IMR-90 (cell line): ENCODE measurements at regions not wholly inside any gene's neighbourhood (a gene's known extent, or its start where the extent isn't known, plus 50 kb on each side); places are given as distances from the start of the nearest gene placed in this dataset.

Experiments used
- ATAC-seq: fragments of 200-7000 bp; cut with Tn5 transposase; 2 replicates; pipeline ENCODE4 v1.9.1; 2020; ENCODE audit warnings: low read depth, mild to moderate bottlenecking, moderate library complexity
- BruUV-seq: library from RNA; stranded (reverse); fragments of 400-500 nt; replicated peaks from 2 replicates; lab custom pipeline; 2021; lab: Mats Ljungman, UMichigan
- CTCF ChIA-PET: fragments of 300-600 bp; formaldehyde crosslinking; extraction: SDS; loops from one replicate; lab custom pipeline; 2021; ENCODE audit warnings: antibody characterized with exemption; lab: Yijun Ruan, JAX
- POLR2A ChIA-PET: fragments of 300-600 bp; sonication (Branson Sonifier 250); formaldehyde crosslinking; loops from one replicate; lab custom pipeline; 2022; ENCODE audit warnings: antibody characterized with exemption; ENCODE audit not compliant: unreplicated experiment; lab: Charles Lee
- DNase-seq: peaks from one replicate; pipeline ENCODE4 v3.0.0; 2013
- H2AFZ ChIP-seq: replicated peaks from 2 replicates; pipeline ENCODE3; 2013; ENCODE audit warnings: low read length, mild to moderate bottlenecking; ENCODE audit not compliant: poor library complexity
- H2AK5ac ChIP-seq: 2 replicates; pipeline ENCODE4 v1.6.1; 2013; ENCODE audit warnings: low read depth, low read length, inconsistent platforms
- H2AK9ac ChIP-seq: replicated peaks from 2 replicates; pipeline ENCODE3; 2013; ENCODE audit warnings: mild to moderate bottlenecking, low read depth, low read length, moderate library complexity; ENCODE audit not compliant: poor library complexity
- H2BK120ac ChIP-seq: 2 replicates; pipeline ENCODE4 v1.6.1; 2013; ENCODE audit warnings: low read depth, low read length, inconsistent platforms
- H2BK15ac ChIP-seq: 3 replicates; pipeline ENCODE4 v1.6.1; 2013; ENCODE audit warnings: low read depth, low read length, inconsistent platforms
- H2BK20ac ChIP-seq: 2 replicates; pipeline ENCODE4 v1.6.1; 2013; ENCODE audit warnings: low read depth, mild to moderate bottlenecking, inconsistent platforms, low read length, moderate library complexity
- H2BK5ac ChIP-seq: 2 replicates; pipeline ENCODE4 v1.6.1; 2013; ENCODE audit warnings: mild to moderate bottlenecking, low read depth, low read length, inconsistent platforms; ENCODE audit not compliant: poor library complexity, severe bottlenecking
- H3K14ac ChIP-seq: replicated peaks from 2 replicates; pipeline ENCODE4 v1.6.1; 2013; ENCODE audit warnings: low read depth, low read length, inconsistent platforms
- H3K18ac ChIP-seq: 2 replicates; pipeline ENCODE4 v1.6.1; 2013; ENCODE audit warnings: low read depth, low read length, control low read depth
- H3K23ac ChIP-seq: 2 replicates; pipeline ENCODE4 v1.6.1; 2013; ENCODE audit warnings: low read depth, low read length, inconsistent platforms
- H3K27ac ChIP-seq: 2 replicates; pipeline ENCODE4 v1.5.1; 2013; ENCODE audit warnings: mild to moderate bottlenecking, control low read depth, low read length; ENCODE audit not compliant: insufficient read depth
- H3K27me3 ChIP-seq: 2 replicates; pipeline ENCODE4 v1.6.1; 2013; ENCODE audit warnings: low read length; ENCODE audit not compliant: control insufficient read depth, insufficient read depth
- H3K36me3 ChIP-seq: 2 replicates; pipeline ENCODE4 v1.6.1; 2013; ENCODE audit warnings: low read length, mixed read lengths; ENCODE audit not compliant: control insufficient read depth, insufficient read depth
- H3K4ac ChIP-seq: 2 replicates; pipeline ENCODE4 v1.6.1; 2013; ENCODE audit warnings: low read depth, low read length, inconsistent platforms
- H3K4me1 ChIP-seq: 2 replicates; pipeline ENCODE4 v1.6.1; 2013; ENCODE audit warnings: low read length, mixed read lengths; ENCODE audit not compliant: control insufficient read depth, insufficient read depth
- H3K4me2 ChIP-seq: 2 replicates; pipeline ENCODE4 v1.6.1; 2013; ENCODE audit warnings: low read depth, mild to moderate bottlenecking, control low read depth, low read length, moderate library complexity
- H3K4me3 ChIP-seq: 2 replicates; pipeline ENCODE4 v1.5.1; 2013; ENCODE audit warnings: low read depth, mild to moderate bottlenecking, control low read depth, low read length, moderate library complexity; ENCODE audit not compliant: insufficient read depth
- H3K56ac ChIP-seq: 2 replicates; pipeline ENCODE4 v1.6.1; 2013; ENCODE audit warnings: low read length, inconsistent platforms; ENCODE audit not compliant: insufficient read depth; ENCODE audit errors: extremely low read depth
- H3K79me1 ChIP-seq, 2 experiments: 2 replicates each; pipeline ENCODE4 v1.6.1; 2013; ENCODE audit warnings: low read length in 2 of 2, inconsistent platforms in 1 of 2, low read depth in 1 of 2
- H3K9ac ChIP-seq: 2 replicates; pipeline ENCODE4 v1.6.1; 2013; ENCODE audit warnings: low read depth, low read length, control low read depth
- H3K9me1 ChIP-seq: 2 replicates; pipeline ENCODE4 v1.6.1; 2013; ENCODE audit warnings: low read length, inconsistent platforms; ENCODE audit not compliant: insufficient read depth
- H3K9me3 ChIP-seq: 2 replicates; pipeline ENCODE4 v1.6.1; 2013; ENCODE audit warnings: low read length; ENCODE audit not compliant: control insufficient read depth, insufficient read depth
- H4K20me1 ChIP-seq: 2 replicates; pipeline ENCODE4 v1.6.1; 2013; ENCODE audit warnings: low read length, inconsistent platforms; ENCODE audit not compliant: insufficient read depth
- H4K5ac ChIP-seq: 2 replicates; pipeline ENCODE4 v1.6.1; 2013; ENCODE audit warnings: mild to moderate bottlenecking, low read depth, low read length, control low read depth
- H4K8ac ChIP-seq, 2 experiments: 2 replicates each; pipeline ENCODE4 v1.6.1; 2013; ENCODE audit warnings: low read depth in 2 of 2, low read length in 2 of 2, control low read depth in 1 of 2, inconsistent platforms in 1 of 2
- H4K91ac ChIP-seq: 2 replicates; pipeline ENCODE4 v1.6.1; 2013; ENCODE audit warnings: low read depth, low read length, inconsistent platforms; ENCODE audit not compliant: insufficient read depth
- BHLHE40 ChIP-seq: fragments of 150-350 bp; IDR thresholded peaks from 2 replicates; pipeline ENCODE4 v1.6.1; 2016; ENCODE audit warnings: mild to moderate bottlenecking, low read depth, low read length
- CEBPB ChIP-seq: IDR thresholded peaks from 2 replicates; pipeline ENCODE4 v1.6.1; 2012; ENCODE audit warnings: low read depth, low read length, improper control_type of control experiment
- CHD1 ChIP-seq: IDR thresholded peaks from 2 replicates; pipeline ENCODE4 v1.6.1; 2012; ENCODE audit warnings: low read depth, low read length, improper control_type of control experiment
- FOS ChIP-seq: fragments of 150-350 bp; IDR thresholded peaks from 2 replicates; pipeline ENCODE4 v1.6.1; 2016; ENCODE audit warnings: low read depth, low read length
- NFE2L2 ChIP-seq: fragments of 150-350 bp; IDR thresholded peaks from 2 replicates; pipeline ENCODE4 v1.6.1; 2016; ENCODE audit warnings: low read depth, mild to moderate bottlenecking, low read length
- POLR2A ChIP-seq: IDR thresholded peaks from 2 replicates; pipeline ENCODE4 v1.6.1; 2012; ENCODE audit warnings: mild to moderate bottlenecking, low read depth, low read length
- RAD21 ChIP-seq: IDR thresholded peaks from 2 replicates; pipeline ENCODE4 v1.6.1; 2012; ENCODE audit warnings: low read length, improper control_type of control experiment
- RCOR1 ChIP-seq: IDR thresholded peaks from 2 replicates; pipeline ENCODE4 v1.6.1; 2012; ENCODE audit warnings: mild to moderate bottlenecking, low read length, improper control_type of control experiment; ENCODE audit not compliant: insufficient replicate concordance
- RFX5 ChIP-seq: IDR thresholded peaks from 2 replicates; pipeline ENCODE4 v1.8.0; 2012; ENCODE audit warnings: low read depth, mild to moderate bottlenecking, low read length, moderate library complexity
- WGBS, 2 experiments: methylation state at CpG; one replicate each; pipeline versions ENCODE4 v1.1.5 to v1.1.7; 2013; ENCODE audit warnings: missing lambda C conversion rate in 2 of 2; ENCODE audit not compliant: insufficient read length in 1 of 2; ENCODE audit errors: extremely low coverage in 2 of 2; 5-methylcytosine and 5-hydroxymethylcytosine counted together
- dilution Hi-C: fragments of 300-500 bp; cut with HindIII; formaldehyde crosslinking; loops from one replicate; pipeline ENCODE4 v1.14.3; 2018; ENCODE audit warnings: low sequenced_read_pairs; ENCODE audit not compliant: unreplicated experiment
- in situ Hi-C: fragments of 300-500 bp; cut with MboI; formaldehyde crosslinking; loops from 3 replicates; pipeline ENCODE4 v1.14.3; 2019; ENCODE audit warnings: low sequenced_read_pairs, inconsistent platforms, mixed read lengths
- intact Hi-C: fragments of 100-400 bp; cut with micrococcal nuclease; formaldehyde crosslinking; loops from 2 replicates; pipeline ENCODE4 v1.10.0; 2022
- TF ChIP-seq, protein P1 (sequence below): fragments of 150-350 bp; IDR thresholded peaks from 2 replicates; pipeline ENCODE4 v1.6.1; 2017; ENCODE audit warnings: mild to moderate bottlenecking, antibody characterized with exemption, low read length, low read depth
- TF ChIP-seq, protein P2 (sequence below): fragments of 150-350 bp; IDR thresholded peaks from 2 replicates; pipeline ENCODE4 v1.6.1; 2016; ENCODE audit warnings: low read depth, mild to moderate bottlenecking, low read length, moderate library complexity, borderline replicate concordance

DNA sequence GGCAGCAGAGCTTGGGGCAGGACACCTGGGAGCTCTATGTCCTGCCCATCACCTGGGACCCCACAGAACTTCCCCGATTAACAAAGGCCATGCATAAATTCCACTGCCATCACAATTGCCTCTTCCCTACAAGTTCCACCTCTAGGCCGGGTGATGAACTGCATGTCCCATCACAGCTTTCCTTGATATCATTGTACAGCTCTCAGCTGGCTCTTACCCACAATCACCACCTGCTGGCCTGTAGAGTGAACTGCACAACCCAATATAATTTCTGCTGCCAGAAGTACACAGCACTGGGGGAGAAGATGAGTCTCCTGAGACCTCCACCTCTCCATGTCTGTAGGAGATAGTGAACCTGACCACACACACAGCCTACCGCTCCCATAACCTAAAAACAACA lies 285.0 kb upstream of the AADAT start:
- CTCF ChIA-PET: interaction anchor here (0.7 kb wide), 1 partner anchor 1327 kb away, joined by 4 read pairs; no protein-coding TSS in a partner anchor
- in situ Hi-C loops: no loop called here
- no peak overlapping the region for H2AK9ac ChIP-seq

More for the DNA sequence above, 285.0 kb upstream of the AADAT start:
- POLR2A ChIA-PET: no interaction called here
- H4K8ac ChIP-seq: no peak overlapping the region
- no peaks in the 10 kb centered on the region for H3K79me1 ChIP-seq
- no peak overlapping the region for H2AK5ac ChIP-seq
- no peaks in the 10 kb centered on the region for H4K20me1 ChIP-seq
- H3K9me1 ChIP-seq: no peaks in the 10 kb centered on the region
- no peak overlapping the region for H2AFZ ChIP-seq
- no peak for DNase-seq
- no peak overlapping the region for H3K4ac ChIP-seq
- H2BK15ac ChIP-seq: no peak overlapping the region
- H4K5ac ChIP-seq: no peak overlapping the region
- no peaks in the 10 kb centered on the region for H3K27me3 ChIP-seq
- BruUV-seq: no TSS peak
- H2BK120ac ChIP-seq: no peak overlapping the region
- intact Hi-C loops (no loop called here), dilution Hi-C loops (no loop called here)
- H3K56ac ChIP-seq: no peak overlapping the region
- no peak overlapping the region for H4K91ac ChIP-seq
- ATAC-seq: no peak
- no peak overlapping the region for H3K23ac ChIP-seq
- TF ChIP-seq RCOR1 (no peak), BHLHE40 (no peak), CEBPB (no peak), FOS (no peak), POLR2A (no peak), CHD1 (no peak), NFE2L2 (no peak), RFX5 (no peak), RAD21 (no peak)
- TF ChIP-seq, protein P1, sequence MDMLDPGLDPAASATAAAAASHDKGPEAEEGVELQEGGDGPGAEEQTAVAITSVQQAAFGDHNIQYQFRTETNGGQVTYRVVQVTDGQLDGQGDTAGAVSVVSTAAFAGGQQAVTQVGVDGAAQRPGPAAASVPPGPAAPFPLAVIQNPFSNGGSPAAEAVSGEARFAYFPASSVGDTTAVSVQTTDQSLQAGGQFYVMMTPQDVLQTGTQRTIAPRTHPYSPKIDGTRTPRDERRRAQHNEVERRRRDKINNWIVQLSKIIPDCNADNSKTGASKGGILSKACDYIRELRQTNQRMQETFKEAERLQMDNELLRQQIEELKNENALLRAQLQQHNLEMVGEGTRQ: no peak
- TF ChIP-seq, protein P2, sequence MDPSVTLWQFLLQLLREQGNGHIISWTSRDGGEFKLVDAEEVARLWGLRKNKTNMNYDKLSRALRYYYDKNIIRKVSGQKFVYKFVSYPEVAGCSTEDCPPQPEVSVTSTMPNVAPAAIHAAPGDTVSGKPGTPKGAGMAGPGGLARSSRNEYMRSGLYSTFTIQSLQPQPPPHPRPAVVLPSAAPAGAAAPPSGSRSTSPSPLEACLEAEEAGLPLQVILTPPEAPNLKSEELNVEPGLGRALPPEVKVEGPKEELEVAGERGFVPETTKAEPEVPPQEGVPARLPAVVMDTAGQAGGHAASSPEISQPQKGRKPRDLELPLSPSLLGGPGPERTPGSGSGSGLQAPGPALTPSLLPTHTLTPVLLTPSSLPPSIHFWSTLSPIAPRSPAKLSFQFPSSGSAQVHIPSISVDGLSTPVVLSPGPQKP: no peak
- WGBS, 2 experiments: no CpG with 5 or more reads among the region's 3 CpGs
- H3K27ac ChIP-seq: no peak overlapping the region
- no peak overlapping the region for H3K4me2 ChIP-seq
- H3K18ac ChIP-seq: no peak overlapping the region
- peaks cover 15% of the 10 kb centered on the region; the same call in 1 of the 2 replicates for H3K9me3 ChIP-seq
- H2BK5ac ChIP-seq: no peak overlapping the region
- no peaks in the 10 kb centered on the region for H3K36me3 ChIP-seq
- no peak overlapping the region for H3K9ac ChIP-seq
- H3K4me1 ChIP-seq: no peaks in the 10 kb centered on the region
- no peak overlapping the region for H3K4me3 ChIP-seq
- H3K14ac ChIP-seq: no peak overlapping the region
- H2BK20ac ChIP-seq: no peak overlapping the region
